ENCODE measurements at regions not wholly inside any gene's neighbourhood (a gene's known extent, or its start where the extent isn't known, plus 50 kb on each side); places are given as distances from the start of the nearest gene placed in this dataset.

DNA sequence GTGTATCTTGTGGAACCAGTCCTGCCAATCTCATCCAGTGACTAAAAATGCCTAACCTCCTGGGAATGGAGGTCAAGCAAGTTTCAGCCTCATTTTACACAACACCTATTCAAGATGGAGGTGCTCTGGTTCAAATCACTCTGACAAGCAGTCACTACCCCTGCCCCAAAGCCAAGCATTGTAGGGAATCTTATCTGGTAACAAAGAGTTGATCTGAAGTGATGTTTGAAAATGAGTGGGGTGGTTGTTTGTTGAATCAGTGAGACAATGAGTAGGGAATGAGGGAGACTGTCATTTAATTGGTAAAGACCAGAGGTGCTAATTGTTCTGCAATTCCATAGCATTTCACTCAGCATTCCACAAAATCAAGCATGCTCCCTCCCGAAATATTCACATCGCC, 132.0 kb downstream of the RND3 start:
- dilution Hi-C loops (cut with MboI; ENCODE audit: extremely low pct_ligation_motif_present, low sequenced_read_pairs) (no loop called here), intact Hi-C loops (cut with micrococcal nuclease) (no loop called here)
- ChIA-PET CTCF (no interaction called here), POLR2A (no interaction called here)
- no peaks in the 10 kb centered on the region for H3K27me3 ChIP-seq (ENCODE audit: control insufficient read depth in 2 of 2, insufficient read depth in 2 of 2, low read length in 2 of 2)
- BruUV-seq (replicated peaks): no TSS peak
- H3K79me2 ChIP-seq (ENCODE audit: control insufficient read depth, insufficient read depth, low read length): no peaks in the 10 kb centered on the region
- H3K9ac ChIP-seq (replicated peaks; ENCODE audit: extremely low read depth, insufficient read depth, low read length): no peak overlapping the region
- H3K4me1 ChIP-seq (ENCODE audit: control insufficient read depth, extremely low read depth, insufficient read depth, low read length): no peaks in the 10 kb centered on the region
- no peaks in the 10 kb centered on the region for H3K36me3 ChIP-seq (ENCODE audit: control insufficient read depth in 2 of 2, extremely low read depth in 1 of 2, insufficient read depth in 2 of 2, low read length in 2 of 2)
- DNase-seq (ENCODE audit: low read depth, low spot score): no peak
- no peaks in the 10 kb centered on the region for H3K9me3 ChIP-seq (replicated peaks; ENCODE audit: control insufficient read depth, insufficient read depth, low read length)
- no peak overlapping the region for H3K4me3 ChIP-seq (replicated peaks in 1 of 3; ENCODE audit: insufficient read depth in 1 of 3, low read depth in 1 of 3, low read length in 3 of 3)
- H4K20me1 ChIP-seq (replicated peaks; ENCODE audit: control insufficient read depth, extremely low read depth, insufficient read depth, low read length): no peaks in the 10 kb centered on the region
- TF ChIP-seq, protein P1, sequence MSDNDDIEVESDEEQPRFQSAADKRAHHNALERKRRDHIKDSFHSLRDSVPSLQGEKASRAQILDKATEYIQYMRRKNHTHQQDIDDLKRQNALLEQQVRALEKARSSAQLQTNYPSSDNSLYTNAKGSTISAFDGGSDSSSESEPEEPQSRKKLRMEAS (IDR thresholded peaks at IDR 0.05; ENCODE audit: insufficient read depth, insufficient read length): no peak
- TF ChIP-seq FOS (IDR thresholded peaks at IDR 0.05; ENCODE audit: borderline replicate concordance, insufficient read depth, low read length) (no peak), GATA2 (IDR thresholded peaks at IDR 0.05; ENCODE audit: insufficient read depth, insufficient read length, low read depth, low read length) (no peak), JUN (IDR thresholded peaks at IDR 0.05; ENCODE audit: borderline replicate concordance, insufficient read depth, insufficient read length, low read depth) (no peak), POLR2AphosphoS5 (IDR thresholded peaks at IDR 0.05; ENCODE audit: insufficient read depth, low read depth, low read length) (no peak), EZH2 (IDR thresholded peaks at IDR 0.05; ENCODE audit: borderline replicate concordance, low read depth, low read length, severe bottlenecking) (no peak), MYC (IDR thresholded peaks at IDR 0.05; ENCODE audit: low read depth, low read length) (no peak), POLR2A (IDR thresholded peaks at IDR 0.05; ENCODE audit: low read depth, low read length) (no peak)
- TF ChIP-seq, protein P2, sequence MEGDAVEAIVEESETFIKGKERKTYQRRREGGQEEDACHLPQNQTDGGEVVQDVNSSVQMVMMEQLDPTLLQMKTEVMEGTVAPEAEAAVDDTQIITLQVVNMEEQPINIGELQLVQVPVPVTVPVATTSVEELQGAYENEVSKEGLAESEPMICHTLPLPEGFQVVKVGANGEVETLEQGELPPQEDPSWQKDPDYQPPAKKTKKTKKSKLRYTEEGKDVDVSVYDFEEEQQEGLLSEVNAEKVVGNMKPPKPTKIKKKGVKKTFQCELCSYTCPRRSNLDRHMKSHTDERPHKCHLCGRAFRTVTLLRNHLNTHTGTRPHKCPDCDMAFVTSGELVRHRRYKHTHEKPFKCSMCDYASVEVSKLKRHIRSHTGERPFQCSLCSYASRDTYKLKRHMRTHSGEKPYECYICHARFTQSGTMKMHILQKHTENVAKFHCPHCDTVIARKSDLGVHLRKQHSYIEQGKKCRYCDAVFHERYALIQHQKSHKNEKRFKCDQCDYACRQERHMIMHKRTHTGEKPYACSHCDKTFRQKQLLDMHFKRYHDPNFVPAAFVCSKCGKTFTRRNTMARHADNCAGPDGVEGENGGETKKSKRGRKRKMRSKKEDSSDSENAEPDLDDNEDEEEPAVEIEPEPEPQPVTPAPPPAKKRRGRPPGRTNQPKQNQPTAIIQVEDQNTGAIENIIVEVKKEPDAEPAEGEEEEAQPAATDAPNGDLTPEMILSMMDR (IDR thresholded peaks at IDR 0.05; ENCODE audit: extremely low read depth in 1 of 2, insufficient read depth in 1 of 2, low read depth in 1 of 2, low read length in 2 of 2): no peak
- H2AFZ ChIP-seq (ENCODE audit: low read depth, low read length): no peak overlapping the region
- no peak for FAIRE-seq
- H3K4me2 ChIP-seq (ENCODE audit: insufficient read depth, low read length): no peak overlapping the region
- H3K9me1 ChIP-seq (replicated peaks; ENCODE audit: control insufficient read depth, extremely low read depth, insufficient read depth, low read length): no peaks in the 10 kb centered on the region
- no peak overlapping the region for H3K27ac ChIP-seq (ENCODE audit: insufficient read depth, low read depth, low read length)
